ENCODE measurements at regions not wholly inside any gene's neighbourhood (a gene's known extent, or its start where the extent isn't known, plus 50 kb on each side); places are given as distances from the start of the nearest gene placed in this dataset.

DNA sequence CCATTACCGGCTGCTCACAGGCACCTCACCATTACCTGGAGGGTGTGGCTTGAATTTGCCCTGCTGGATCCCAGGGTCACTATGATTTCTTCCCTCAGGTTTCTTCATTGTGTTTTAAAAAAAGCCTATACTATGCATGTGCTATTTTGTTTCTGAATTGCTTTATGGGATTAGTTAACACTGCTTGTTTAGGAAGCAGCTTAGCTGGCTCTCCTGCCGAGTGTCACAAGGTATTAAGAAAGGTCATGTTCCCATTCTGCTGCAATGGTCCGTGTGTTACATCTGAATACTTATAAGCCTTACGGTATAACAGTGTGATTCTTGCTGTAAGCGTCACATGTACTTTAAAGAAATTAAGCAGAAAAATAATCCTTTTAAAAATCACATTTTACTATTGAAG lies 380.6 kb upstream of the B3GAT1 start:
- H3K4me2 ChIP-seq (ENCODE audit: low read depth, low read length, poor library complexity, severe bottlenecking): no peak overlapping the region
- TF ChIP-seq, protein P1, sequence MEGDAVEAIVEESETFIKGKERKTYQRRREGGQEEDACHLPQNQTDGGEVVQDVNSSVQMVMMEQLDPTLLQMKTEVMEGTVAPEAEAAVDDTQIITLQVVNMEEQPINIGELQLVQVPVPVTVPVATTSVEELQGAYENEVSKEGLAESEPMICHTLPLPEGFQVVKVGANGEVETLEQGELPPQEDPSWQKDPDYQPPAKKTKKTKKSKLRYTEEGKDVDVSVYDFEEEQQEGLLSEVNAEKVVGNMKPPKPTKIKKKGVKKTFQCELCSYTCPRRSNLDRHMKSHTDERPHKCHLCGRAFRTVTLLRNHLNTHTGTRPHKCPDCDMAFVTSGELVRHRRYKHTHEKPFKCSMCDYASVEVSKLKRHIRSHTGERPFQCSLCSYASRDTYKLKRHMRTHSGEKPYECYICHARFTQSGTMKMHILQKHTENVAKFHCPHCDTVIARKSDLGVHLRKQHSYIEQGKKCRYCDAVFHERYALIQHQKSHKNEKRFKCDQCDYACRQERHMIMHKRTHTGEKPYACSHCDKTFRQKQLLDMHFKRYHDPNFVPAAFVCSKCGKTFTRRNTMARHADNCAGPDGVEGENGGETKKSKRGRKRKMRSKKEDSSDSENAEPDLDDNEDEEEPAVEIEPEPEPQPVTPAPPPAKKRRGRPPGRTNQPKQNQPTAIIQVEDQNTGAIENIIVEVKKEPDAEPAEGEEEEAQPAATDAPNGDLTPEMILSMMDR (conservative IDR thresholded peaks at IDR 0.05; ENCODE audit: low read length): no peak
- TF ChIP-seq EZH2phosphoT487 (IDR thresholded peaks at IDR 0.05; ENCODE audit: borderline replicate concordance): no peak
- no peaks in the 10 kb centered on the region for H3K27me3 ChIP-seq (ENCODE audit: insufficient read depth, low read length, poor library complexity, severe bottlenecking)
- H3K79me2 ChIP-seq (ENCODE audit: insufficient read depth, low read length): no peaks in the 10 kb centered on the region
- no peaks in the 10 kb centered on the region for H3K9me2 ChIP-seq (replicated peaks; ENCODE audit: low read depth, low read length)
- no peaks in the 10 kb centered on the region for H3K36me3 ChIP-seq (ENCODE audit: insufficient read depth, low read length)
- no peak overlapping the region for H3K4me3 ChIP-seq (ENCODE audit: low read length, poor library complexity, severe bottlenecking)
- no peaks in the 10 kb centered on the region for H3F3A ChIP-seq (ENCODE audit: low read depth)
- H3K4me1 ChIP-seq (ENCODE audit: insufficient read depth, low read length, poor library complexity, severe bottlenecking): no peaks in the 10 kb centered on the region
- H4K20me1 ChIP-seq (ENCODE audit: insufficient read depth, low read length, poor library complexity, severe bottlenecking): no peaks in the 10 kb centered on the region
- no peak overlapping the region for H3K9ac ChIP-seq (ENCODE audit: low read depth, low read length, poor library complexity, severe bottlenecking)
- peaks cover 16% of the 10 kb centered on the region; the same call in 1 of the 2 replicates for H3K9me3 ChIP-seq (ENCODE audit: insufficient read depth, low read depth, low read length)
- H2AFZ ChIP-seq (ENCODE audit: low read length): no peak overlapping the region

DNA sequence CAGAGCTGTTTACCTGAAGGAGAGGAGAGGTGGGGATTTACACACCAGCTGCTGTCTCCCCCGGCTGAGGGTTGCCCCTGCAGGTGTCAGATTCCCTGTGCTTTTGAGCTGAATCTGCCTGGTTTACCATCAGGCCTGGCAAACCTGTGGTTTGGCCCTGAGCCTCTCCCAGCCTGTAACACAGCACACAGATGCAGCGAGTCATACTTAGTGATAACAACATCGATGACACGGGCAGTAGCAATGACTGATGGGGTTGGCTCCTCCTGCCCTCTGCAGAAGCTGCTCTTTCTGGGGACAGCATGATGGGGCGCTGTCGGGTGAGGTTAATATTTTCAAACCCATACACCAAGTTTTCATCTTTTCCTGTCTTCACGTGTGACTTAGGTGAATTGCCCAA lies 380.0 kb upstream of the B3GAT1 start:
- no peaks in the 10 kb centered on the region for H3K79me2 ChIP-seq (ENCODE audit: insufficient read depth, low read length)
- TF ChIP-seq, protein P1 (conservative IDR thresholded peaks at IDR 0.05; ENCODE audit: low read length): no peak
- TF ChIP-seq EZH2phosphoT487 (IDR thresholded peaks at IDR 0.05; ENCODE audit: borderline replicate concordance): no peak
- no peak overlapping the region for H3K4me3 ChIP-seq (ENCODE audit: low read length, poor library complexity, severe bottlenecking)
- peaks cover 16% of the 10 kb centered on the region; the same call in 1 of the 2 replicates for H3K9me3 ChIP-seq (ENCODE audit: insufficient read depth, low read depth, low read length)
- H3K4me1 ChIP-seq (ENCODE audit: insufficient read depth, low read length, poor library complexity, severe bottlenecking): no peaks in the 10 kb centered on the region
- no peak overlapping the region for H3K4me2 ChIP-seq (ENCODE audit: low read depth, low read length, poor library complexity, severe bottlenecking)
- no peaks in the 10 kb centered on the region for H4K20me1 ChIP-seq (ENCODE audit: insufficient read depth, low read length, poor library complexity, severe bottlenecking)
- no peaks in the 10 kb centered on the region for H3K9me2 ChIP-seq (replicated peaks; ENCODE audit: low read depth, low read length)
- no peaks in the 10 kb centered on the region for H3K27me3 ChIP-seq (ENCODE audit: insufficient read depth, low read length, poor library complexity, severe bottlenecking)
- no peak overlapping the region for H3K9ac ChIP-seq (ENCODE audit: low read depth, low read length, poor library complexity, severe bottlenecking)
- H2AFZ ChIP-seq (ENCODE audit: low read length): no peak overlapping the region
- H3K36me3 ChIP-seq (ENCODE audit: insufficient read depth, low read length): no peaks in the 10 kb centered on the region
- H3F3A ChIP-seq (ENCODE audit: low read depth): no peaks in the 10 kb centered on the region

DNA sequence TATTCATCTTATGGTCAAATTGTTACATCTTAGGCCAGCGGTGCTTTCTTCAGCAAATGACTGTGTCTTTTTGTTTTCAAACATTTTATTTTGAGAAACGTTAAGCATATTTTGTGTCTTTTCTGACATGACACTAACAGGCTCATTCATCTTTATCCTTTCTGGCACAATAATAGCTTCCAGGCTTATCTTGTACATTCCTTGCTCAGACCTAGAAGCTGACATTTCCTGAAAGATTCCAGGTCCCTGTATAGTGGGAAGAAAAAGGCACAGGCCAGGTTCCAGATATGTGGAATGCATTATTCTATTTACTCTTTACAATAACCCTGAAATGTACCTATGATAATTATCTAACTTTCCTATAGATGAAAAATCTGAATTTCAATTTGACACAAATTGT lies 379.1 kb upstream of the B3GAT1 start:
- no peaks in the 10 kb centered on the region for H4K20me1 ChIP-seq (ENCODE audit: insufficient read depth, low read length, poor library complexity, severe bottlenecking)
- no peak overlapping the region for H3K4me3 ChIP-seq (ENCODE audit: low read length, poor library complexity, severe bottlenecking)
- H3F3A ChIP-seq (ENCODE audit: low read depth): no peaks in the 10 kb centered on the region
- H3K4me2 ChIP-seq (ENCODE audit: low read depth, low read length, poor library complexity, severe bottlenecking): no peak overlapping the region
- H3K79me2 ChIP-seq (ENCODE audit: insufficient read depth, low read length): no peaks in the 10 kb centered on the region
- no peak overlapping the region for H2AFZ ChIP-seq (ENCODE audit: low read length)
- H3K9me3 ChIP-seq (ENCODE audit: insufficient read depth, low read depth, low read length): peaks cover 13% of the 10 kb centered on the region; the same call in 1 of the 2 replicates
- TF ChIP-seq EZH2phosphoT487 (IDR thresholded peaks at IDR 0.05; ENCODE audit: borderline replicate concordance): no peak
- TF ChIP-seq, protein P1 (conservative IDR thresholded peaks at IDR 0.05; ENCODE audit: low read length): no peak
- H3K9me2 ChIP-seq (replicated peaks; ENCODE audit: low read depth, low read length): no peaks in the 10 kb centered on the region
- no peaks in the 10 kb centered on the region for H3K36me3 ChIP-seq (ENCODE audit: insufficient read depth, low read length)
- no peaks in the 10 kb centered on the region for H3K27me3 ChIP-seq (ENCODE audit: insufficient read depth, low read length, poor library complexity, severe bottlenecking)
- no peaks in the 10 kb centered on the region for H3K4me1 ChIP-seq (ENCODE audit: insufficient read depth, low read length, poor library complexity, severe bottlenecking)
- no peak overlapping the region for H3K9ac ChIP-seq (ENCODE audit: low read depth, low read length, poor library complexity, severe bottlenecking)

All from Loucy (cell line).